ENCODE measurements at regions not wholly inside any gene's neighbourhood (a gene's known extent, or its start where the extent isn't known, plus 50 kb on each side); places are given as distances from the start of the nearest gene placed in this dataset.

DNA sequence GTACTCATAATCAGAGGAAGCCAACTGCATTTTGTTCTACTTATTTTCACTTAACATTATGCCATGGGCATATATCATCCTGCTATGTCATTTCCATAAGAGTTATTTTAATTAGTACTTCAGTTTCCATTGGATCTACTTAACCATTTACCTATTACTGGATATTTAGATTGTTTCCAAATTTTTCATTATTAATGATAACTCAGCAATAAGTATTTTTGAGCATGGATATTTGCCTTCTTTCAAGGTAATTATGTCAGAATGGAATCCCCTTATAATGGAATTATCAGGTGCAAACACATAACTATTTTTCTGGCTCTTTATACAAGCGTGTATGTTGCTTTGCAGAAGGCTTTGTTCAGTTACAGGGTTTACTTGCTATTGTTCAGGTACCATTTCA lies 126.6 kb downstream of the RDH14 start:
- 81% methylated on average over 1 of the region's 1 CpG for WGBS
- DNase-seq (ENCODE audit: low spot score) = no peak

DNA sequence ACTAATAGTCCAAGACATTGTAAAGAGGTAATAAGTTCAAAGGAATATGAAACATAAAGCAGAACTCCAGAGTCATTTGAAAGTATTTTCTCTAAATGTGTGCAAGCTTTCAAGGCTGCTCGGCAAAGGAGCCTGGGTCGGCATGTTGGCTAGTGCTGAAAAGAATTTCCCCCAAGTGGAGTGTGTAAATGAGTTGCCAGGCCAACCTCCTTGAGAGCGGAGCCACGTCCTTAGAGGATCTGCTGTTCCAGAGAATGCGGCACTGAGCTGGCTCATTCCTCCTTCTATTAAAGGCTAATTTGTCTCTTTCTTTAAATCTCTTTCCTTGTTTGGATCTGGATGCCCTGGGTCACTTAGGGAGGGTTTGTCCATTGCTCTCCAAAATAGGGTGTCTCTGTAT lies 127.5 kb downstream of the RDH14 start:
- H3K9me3 ChIP-seq (ENCODE audit: control insufficient read depth in 4 of 4, low read length in 3 of 4) = no peaks in the 10 kb centered on the region
- WGBS = 50% methylated on average over 5 of the region's 5 CpGs
- no peak overlapping the region for H3K9ac ChIP-seq (ENCODE audit: low read depth in 1 of 2, low read length in 2 of 2)
- no peak for DNase-seq (ENCODE audit: low spot score)
- peaks cover 0 to 2% (median 0%) of the 10 kb centered on the region in 4 donors for H3K27me3 ChIP-seq (ENCODE audit: control insufficient read depth in 4 of 4, insufficient read depth in 4 of 4, low read length in 3 of 4)
- H3K4me1 ChIP-seq (ENCODE audit: control insufficient read depth in 4 of 4, insufficient read depth in 4 of 4, low read length in 3 of 4) = no peaks in the 10 kb centered on the region
- H3K27ac ChIP-seq (ENCODE audit: low read depth in 1 of 2, low read length in 2 of 2) = no peak overlapping the region
- no peak overlapping the region for H3K4me3 ChIP-seq (ENCODE audit: low read depth in 1 of 3, low read length in 3 of 3)
- H3K36me3 ChIP-seq (ENCODE audit: control insufficient read depth in 4 of 4, insufficient read depth in 3 of 4, low read depth in 1 of 4, low read length in 3 of 4) = no peaks in the 10 kb centered on the region
- TF ChIP-seq HNF4A (conservative IDR thresholded peaks at IDR 0.05) (no peak), SP1 (IDR thresholded peaks at IDR 0.05) (no peak), NR2F2 (IDR thresholded peaks at IDR 0.05) (no peak), EGR1 (IDR thresholded peaks at IDR 0.05; ENCODE audit: low read depth in 2 of 2) (no peak), RAD21 (IDR thresholded peaks at IDR 0.05) (no peak), GABPA (IDR thresholded peaks at IDR 0.05 in 1 of 2, conservative IDR thresholded peaks at IDR 0.05 in 1 of 2) (no peak), RXRA (IDR thresholded peaks at IDR 0.05) (no peak), YY1 (IDR thresholded peaks at IDR 0.05) (no peak), TAF1 (conservative IDR thresholded peaks at IDR 0.05) (no peak), FOXA2 (IDR thresholded peaks at IDR 0.05) (no peak), JUND (IDR thresholded peaks at IDR 0.05) (no peak), HNF4G (IDR thresholded peaks at IDR 0.05) (no peak)
- TF ChIP-seq, protein P1, sequence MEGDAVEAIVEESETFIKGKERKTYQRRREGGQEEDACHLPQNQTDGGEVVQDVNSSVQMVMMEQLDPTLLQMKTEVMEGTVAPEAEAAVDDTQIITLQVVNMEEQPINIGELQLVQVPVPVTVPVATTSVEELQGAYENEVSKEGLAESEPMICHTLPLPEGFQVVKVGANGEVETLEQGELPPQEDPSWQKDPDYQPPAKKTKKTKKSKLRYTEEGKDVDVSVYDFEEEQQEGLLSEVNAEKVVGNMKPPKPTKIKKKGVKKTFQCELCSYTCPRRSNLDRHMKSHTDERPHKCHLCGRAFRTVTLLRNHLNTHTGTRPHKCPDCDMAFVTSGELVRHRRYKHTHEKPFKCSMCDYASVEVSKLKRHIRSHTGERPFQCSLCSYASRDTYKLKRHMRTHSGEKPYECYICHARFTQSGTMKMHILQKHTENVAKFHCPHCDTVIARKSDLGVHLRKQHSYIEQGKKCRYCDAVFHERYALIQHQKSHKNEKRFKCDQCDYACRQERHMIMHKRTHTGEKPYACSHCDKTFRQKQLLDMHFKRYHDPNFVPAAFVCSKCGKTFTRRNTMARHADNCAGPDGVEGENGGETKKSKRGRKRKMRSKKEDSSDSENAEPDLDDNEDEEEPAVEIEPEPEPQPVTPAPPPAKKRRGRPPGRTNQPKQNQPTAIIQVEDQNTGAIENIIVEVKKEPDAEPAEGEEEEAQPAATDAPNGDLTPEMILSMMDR (IDR thresholded peaks at IDR 0.05; ENCODE audit: low read depth, low read length, missing input control) = no peak
- TF ChIP-seq, protein P2, sequence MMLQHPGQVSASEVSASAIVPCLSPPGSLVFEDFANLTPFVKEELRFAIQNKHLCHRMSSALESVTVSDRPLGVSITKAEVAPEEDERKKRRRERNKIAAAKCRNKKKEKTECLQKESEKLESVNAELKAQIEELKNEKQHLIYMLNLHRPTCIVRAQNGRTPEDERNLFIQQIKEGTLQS (IDR thresholded peaks at IDR 0.05) = no peak
- TF ChIP-seq, protein P3, sequence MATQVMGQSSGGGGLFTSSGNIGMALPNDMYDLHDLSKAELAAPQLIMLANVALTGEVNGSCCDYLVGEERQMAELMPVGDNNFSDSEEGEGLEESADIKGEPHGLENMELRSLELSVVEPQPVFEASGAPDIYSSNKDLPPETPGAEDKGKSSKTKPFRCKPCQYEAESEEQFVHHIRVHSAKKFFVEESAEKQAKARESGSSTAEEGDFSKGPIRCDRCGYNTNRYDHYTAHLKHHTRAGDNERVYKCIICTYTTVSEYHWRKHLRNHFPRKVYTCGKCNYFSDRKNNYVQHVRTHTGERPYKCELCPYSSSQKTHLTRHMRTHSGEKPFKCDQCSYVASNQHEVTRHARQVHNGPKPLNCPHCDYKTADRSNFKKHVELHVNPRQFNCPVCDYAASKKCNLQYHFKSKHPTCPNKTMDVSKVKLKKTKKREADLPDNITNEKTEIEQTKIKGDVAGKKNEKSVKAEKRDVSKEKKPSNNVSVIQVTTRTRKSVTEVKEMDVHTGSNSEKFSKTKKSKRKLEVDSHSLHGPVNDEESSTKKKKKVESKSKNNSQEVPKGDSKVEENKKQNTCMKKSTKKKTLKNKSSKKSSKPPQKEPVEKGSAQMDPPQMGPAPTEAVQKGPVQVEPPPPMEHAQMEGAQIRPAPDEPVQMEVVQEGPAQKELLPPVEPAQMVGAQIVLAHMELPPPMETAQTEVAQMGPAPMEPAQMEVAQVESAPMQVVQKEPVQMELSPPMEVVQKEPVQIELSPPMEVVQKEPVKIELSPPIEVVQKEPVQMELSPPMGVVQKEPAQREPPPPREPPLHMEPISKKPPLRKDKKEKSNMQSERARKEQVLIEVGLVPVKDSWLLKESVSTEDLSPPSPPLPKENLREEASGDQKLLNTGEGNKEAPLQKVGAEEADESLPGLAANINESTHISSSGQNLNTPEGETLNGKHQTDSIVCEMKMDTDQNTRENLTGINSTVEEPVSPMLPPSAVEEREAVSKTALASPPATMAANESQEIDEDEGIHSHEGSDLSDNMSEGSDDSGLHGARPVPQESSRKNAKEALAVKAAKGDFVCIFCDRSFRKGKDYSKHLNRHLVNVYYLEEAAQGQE (IDR thresholded peaks at IDR 0.05) = no peak

More for the DNA sequence above, 126.6 kb downstream of the RDH14 start:
- TF ChIP-seq FOXA2 (IDR thresholded peaks at IDR 0.05) (no peak), EGR1 (IDR thresholded peaks at IDR 0.05; ENCODE audit: low read depth in 2 of 2) (no peak), HNF4A (conservative IDR thresholded peaks at IDR 0.05) (no peak), NR2F2 (IDR thresholded peaks at IDR 0.05) (no peak), YY1 (IDR thresholded peaks at IDR 0.05) (no peak), RAD21 (IDR thresholded peaks at IDR 0.05) (no peak), HNF4G (IDR thresholded peaks at IDR 0.05) (no peak), FOXA1 (IDR thresholded peaks at IDR 0.05) (no peak)
- TF ChIP-seq, protein P3 (IDR thresholded peaks at IDR 0.05) = no peak
- TF ChIP-seq, protein P4, sequence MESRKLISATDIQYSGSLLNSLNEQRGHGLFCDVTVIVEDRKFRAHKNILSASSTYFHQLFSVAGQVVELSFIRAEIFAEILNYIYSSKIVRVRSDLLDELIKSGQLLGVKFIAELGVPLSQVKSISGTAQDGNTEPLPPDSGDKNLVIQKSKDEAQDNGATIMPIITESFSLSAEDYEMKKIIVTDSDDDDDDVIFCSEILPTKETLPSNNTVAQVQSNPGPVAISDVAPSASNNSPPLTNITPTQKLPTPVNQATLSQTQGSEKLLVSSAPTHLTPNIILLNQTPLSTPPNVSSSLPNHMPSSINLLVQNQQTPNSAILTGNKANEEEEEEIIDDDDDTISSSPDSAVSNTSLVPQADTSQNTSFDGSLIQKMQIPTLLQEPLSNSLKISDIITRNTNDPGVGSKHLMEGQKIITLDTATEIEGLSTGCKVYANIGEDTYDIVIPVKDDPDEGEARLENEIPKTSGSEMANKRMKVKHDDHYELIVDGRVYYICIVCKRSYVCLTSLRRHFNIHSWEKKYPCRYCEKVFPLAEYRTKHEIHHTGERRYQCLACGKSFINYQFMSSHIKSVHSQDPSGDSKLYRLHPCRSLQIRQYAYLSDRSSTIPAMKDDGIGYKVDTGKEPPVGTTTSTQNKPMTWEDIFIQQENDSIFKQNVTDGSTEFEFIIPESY (IDR thresholded peaks at IDR 0.05) = no peak
- TF ChIP-seq, protein P5, sequence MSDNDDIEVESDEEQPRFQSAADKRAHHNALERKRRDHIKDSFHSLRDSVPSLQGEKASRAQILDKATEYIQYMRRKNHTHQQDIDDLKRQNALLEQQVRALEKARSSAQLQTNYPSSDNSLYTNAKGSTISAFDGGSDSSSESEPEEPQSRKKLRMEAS (IDR thresholded peaks at IDR 0.05) = no peak
- Histone ChIP-seq H3K9me3 (ENCODE audit: control insufficient read depth in 4 of 4, low read length in 3 of 4) (peaks cover 0 to 2% (median 0%) of the 10 kb centered on the region in 4 donors), H3K36me3 (ENCODE audit: control insufficient read depth in 4 of 4, insufficient read depth in 3 of 4, low read depth in 1 of 4, low read length in 3 of 4) (no peaks in the 10 kb centered on the region), H3K4me1 (ENCODE audit: control insufficient read depth in 4 of 4, insufficient read depth in 4 of 4, low read length in 3 of 4) (no peaks in the 10 kb centered on the region), H3K27ac (ENCODE audit: low read depth in 1 of 2, low read length in 2 of 2) (no peak overlapping the region), H3K4me3 (ENCODE audit: low read depth in 1 of 3, low read length in 3 of 3) (no peak overlapping the region), H3K27me3 (ENCODE audit: control insufficient read depth in 4 of 4, insufficient read depth in 4 of 4, low read length in 3 of 4) (no peaks in the 10 kb centered on the region), H3K9ac (ENCODE audit: low read depth in 1 of 2, low read length in 2 of 2) (no peak overlapping the region)

Data from liver (tissue), 8 donors.